H9 (cell line): ENCODE measurements at regions not wholly inside any gene's neighbourhood (a gene's known extent, or its start where the extent isn't known, plus 50 kb on each side); places are given as distances from the start of the nearest gene placed in this dataset.

Source experiments
- DNase-seq: peaks from one replicate; pipeline ENCODE4 v3.0.0-alpha.2; 2017
- H2AFZ ChIP-seq: one replicate; pipeline ENCODE4 v1.6.1; 2013; ENCODE audit warnings: mild to moderate bottlenecking, low read length, control low read depth, moderate library complexity
- H2AK5ac ChIP-seq: 2 replicates; pipeline ENCODE4 v1.6.1; 2013; ENCODE audit warnings: low read length, control low read depth, mixed read lengths; ENCODE audit not compliant: insufficient read length
- H2BK120ac ChIP-seq: one replicate; pipeline ENCODE4 v1.6.1; 2013; ENCODE audit warnings: low read depth, mild to moderate bottlenecking, low read length, control low read depth, inconsistent platforms; ENCODE audit not compliant: poor library complexity, severe bottlenecking
- H2BK12ac ChIP-seq: 2 replicates; pipeline ENCODE4 v1.6.1; 2013; ENCODE audit warnings: low read length, control low read depth, mixed read lengths, low read depth; ENCODE audit not compliant: insufficient read length
- H2BK15ac ChIP-seq: 2 replicates; pipeline ENCODE4 v1.6.1; 2013; ENCODE audit warnings: low read depth, low read length, control low read depth
- H2BK20ac ChIP-seq: one replicate; pipeline ENCODE4 v1.6.1; 2013; ENCODE audit warnings: low read depth, mild to moderate bottlenecking, low read length, control low read depth, inconsistent platforms; ENCODE audit not compliant: poor library complexity, severe bottlenecking
- H2BK5ac ChIP-seq: 2 replicates; pipeline ENCODE4 v1.6.1; 2013; ENCODE audit warnings: low read length, control low read depth, mixed read lengths; ENCODE audit not compliant: insufficient read length
- H3K14ac ChIP-seq: 2 replicates; pipeline ENCODE4 v1.6.1; 2013; ENCODE audit warnings: low read length, control low read depth; ENCODE audit not compliant: insufficient read depth
- H3K18ac ChIP-seq: 2 replicates; pipeline ENCODE4 v1.6.1; 2013; ENCODE audit warnings: low read depth, mild to moderate bottlenecking, mixed read lengths, low read length, control low read depth; ENCODE audit not compliant: insufficient read length
- H3K23ac ChIP-seq: 2 replicates; pipeline ENCODE4 v1.6.1; 2013; ENCODE audit warnings: low read length, control low read depth, mixed read lengths, low read depth; ENCODE audit not compliant: insufficient read length
- H3K23me2 ChIP-seq: 2 replicates; pipeline ENCODE4 v1.6.1; 2013; ENCODE audit warnings: low read depth, mild to moderate bottlenecking, mixed read lengths, low read length, control low read depth; ENCODE audit not compliant: insufficient read length, poor library complexity, severe bottlenecking
- H3K27ac ChIP-seq: 2 replicates; pipeline ENCODE4 v1.5.1; 2013; ENCODE audit warnings: low read length, control low read depth, mixed read lengths, low read depth; ENCODE audit not compliant: insufficient read length
- H3K27me3 ChIP-seq: 2 replicates; pipeline ENCODE4 v1.6.1; 2013; ENCODE audit warnings: low read length, control low read depth, inconsistent platforms; ENCODE audit not compliant: insufficient read depth
- H3K4ac ChIP-seq: 2 replicates; pipeline ENCODE4 v1.6.1; 2013; ENCODE audit warnings: low read depth, mild to moderate bottlenecking, control low read depth, inconsistent platforms, low read length, moderate library complexity
- H3K4me1 ChIP-seq: 2 replicates; pipeline ENCODE4 v1.6.1; 2013; ENCODE audit warnings: low read length, control low read depth, inconsistent platforms; ENCODE audit not compliant: insufficient read depth
- H3K4me2 ChIP-seq: 2 replicates; pipeline ENCODE4 v1.6.1; 2013; ENCODE audit warnings: low read length, control low read depth, mixed read lengths; ENCODE audit not compliant: insufficient read length, insufficient read depth
- H3K56ac ChIP-seq: 2 replicates; pipeline ENCODE4 v1.6.1; 2013; ENCODE audit warnings: low read depth, mild to moderate bottlenecking, mixed read lengths, low read length, control low read depth; ENCODE audit not compliant: insufficient read length
- H3K79me1 ChIP-seq: 2 replicates; pipeline ENCODE4 v1.6.1; 2013; ENCODE audit warnings: low read depth, mild to moderate bottlenecking, moderate library complexity, low read length, control low read depth, inconsistent platforms; ENCODE audit not compliant: insufficient read depth, poor library complexity, severe bottlenecking
- H3K79me2 ChIP-seq: 2 replicates; pipeline ENCODE4 v1.6.1; 2013; ENCODE audit warnings: low read length, control low read depth, inconsistent platforms; ENCODE audit not compliant: insufficient read depth
- H3K9ac ChIP-seq: 2 replicates; pipeline ENCODE4 v1.6.1; 2013; ENCODE audit warnings: low read length, control low read depth, mixed read lengths; ENCODE audit not compliant: insufficient read length; ENCODE audit errors: extremely low read depth
- H3K9me3 ChIP-seq: one replicate; pipeline ENCODE4 v1.6.1; 2013; ENCODE audit warnings: low read depth, low read length, inconsistent platforms; ENCODE audit not compliant: control insufficient read depth
- H3T11ph ChIP-seq: one replicate; pipeline ENCODE4 v1.6.1; 2013; ENCODE audit warnings: mild to moderate bottlenecking, low read length, control low read depth, inconsistent platforms
- H4K20me1 ChIP-seq: one replicate; pipeline ENCODE4 v1.6.1; 2013; ENCODE audit not compliant: control insufficient read depth, insufficient read length, insufficient read depth
- H4K5ac ChIP-seq: 2 replicates; pipeline ENCODE4 v1.6.1; 2013; ENCODE audit warnings: low read depth, mild to moderate bottlenecking, mixed read lengths, low read length, control low read depth; ENCODE audit not compliant: insufficient read length
- H4K8ac ChIP-seq: replicated peaks from 2 replicates; pipeline ENCODE4 v1.6.1; 2013; ENCODE audit warnings: low read length, control low read depth, mixed read lengths, low read depth; ENCODE audit not compliant: insufficient read length
- H4K91ac ChIP-seq: 2 replicates; pipeline ENCODE4 v1.6.1; 2013; ENCODE audit warnings: low read depth, mild to moderate bottlenecking, moderate library complexity, mixed read lengths, low read length, control low read depth; ENCODE audit not compliant: insufficient read length
- H3K27ac Mint-ChIP-seq, 3 experiments: 2 replicates in 2 of 3; 3 replicates in 1 of 3; pipeline ENCODE4 v1.8.0; 2020 to 2021; ENCODE audit warnings: mixed read lengths in 3 of 3, mild to moderate bottlenecking in 1 of 3, moderate library complexity in 1 of 3
- H3K27me3 Mint-ChIP-seq: 2 replicates; pipeline ENCODE4 v1.8.0; 2021; ENCODE audit warnings: low read depth, mild to moderate bottlenecking, moderate library complexity, mixed read lengths
- H3K36me3 Mint-ChIP-seq, 3 experiments: 2 replicates in 2 of 3; 3 replicates in 1 of 3; pipeline ENCODE4 v1.8.0; 2020 to 2021; ENCODE audit warnings: low read depth in 3 of 3, mixed read lengths in 3 of 3; ENCODE audit not compliant: insufficient read depth in 1 of 3
- H3K4me1 Mint-ChIP-seq, 2 experiments: 2 replicates each; pipeline ENCODE4 v1.8.0; 2020; ENCODE audit warnings: mixed read lengths in 2 of 2
- H3K4me3 Mint-ChIP-seq, 2 experiments: 2 replicates in 1 of 2; 3 replicates in 1 of 2; pipeline ENCODE4 v1.8.0; 2020 to 2021; ENCODE audit warnings: mild to moderate bottlenecking in 2 of 2, mixed read lengths in 2 of 2, moderate library complexity in 1 of 2
- H3K9me3 Mint-ChIP-seq, 2 experiments: 2 replicates in 1 of 2; 3 replicates in 1 of 2; pipeline ENCODE4 v1.8.0; 2020; ENCODE audit warnings: mild to moderate bottlenecking in 2 of 2, mixed read lengths in 2 of 2, moderate library complexity in 1 of 2
- CTCF ChIP-seq: fragments of 200-600 bp; sonication (generic); conservative IDR thresholded peaks from 3 replicates; pipeline ENCODE4 v1.8.0; 2021; ENCODE audit warnings: antibody characterized with exemption, mild to moderate bottlenecking
- WGBS: extraction: QIAGEN DNeasy Blood & Tissue Kit; methylation state at CpG from one replicate; pipeline ENCODE4 v1.1.7; 2013; ENCODE audit warnings: missing lambda C conversion rate, low lambda C conversion rate, mixed read lengths; ENCODE audit not compliant: insufficient read length; ENCODE audit errors: extremely low coverage; 5-methylcytosine and 5-hydroxymethylcytosine counted together

GRCh38 chr22:49355211-49355920 lies 472.3 kb downstream of the BRD1 start:
- H4K20me1 ChIP-seq, result no peaks in the 10 kb centered on the region
- DNase-seq, result no peak
- no peaks in the 10 kb centered on the region for H3K27me3 ChIP-seq
- no peaks in the 10 kb centered on the region for H3K4me1 ChIP-seq
- no peaks in the 10 kb centered on the region for H3K9me3 ChIP-seq
- TF ChIP-seq CTCF, result no peak
- no peak overlapping the region for H2BK12ac ChIP-seq
- no peak overlapping the region for H3K9ac ChIP-seq
- H3K4me2 ChIP-seq, result no peak overlapping the region
- H3K23ac ChIP-seq, result no peak overlapping the region
- H2BK5ac ChIP-seq, result no peak overlapping the region
- H3K9me3 Mint-ChIP-seq, result no peaks in the 10 kb centered on the region
- H3K23me2 ChIP-seq, result no peaks in the 10 kb centered on the region
- H3K56ac ChIP-seq, result no peak overlapping the region
- no CpG with 5 or more reads among the region's 18 CpGs for WGBS
- no peak overlapping the region for H4K8ac ChIP-seq
- no peak overlapping the region for H3K4me3 Mint-ChIP-seq
- no peak overlapping the region for H2BK20ac ChIP-seq
- no peak overlapping the region for H2AFZ ChIP-seq
- peaks cover 6 to 9% of the 10 kb centered on the region in 2 experiments; a peak in 3 of 4 replicates for H3K4me1 Mint-ChIP-seq
- peaks cover 7% of the 10 kb centered on the region for H3K27me3 Mint-ChIP-seq
- no peaks in the 10 kb centered on the region for H3K79me1 ChIP-seq
- no peak overlapping the region for H4K91ac ChIP-seq
- H3K79me2 ChIP-seq, result no peaks in the 10 kb centered on the region
- H3T11ph ChIP-seq, result no peak overlapping the region
- no peak overlapping the region for H3K4ac ChIP-seq
- H3K27ac ChIP-seq, result no peak overlapping the region
- H3K14ac ChIP-seq, result no peak overlapping the region
- H3K36me3 Mint-ChIP-seq, result no peaks in the 10 kb centered on the region; a peak in 1 of 7 replicates
- no peak overlapping the region for H2AK5ac ChIP-seq
- no peak overlapping the region for H3K18ac ChIP-seq
- H2BK15ac ChIP-seq, result no peak overlapping the region
- no peak overlapping the region for H4K5ac ChIP-seq
- H2BK120ac ChIP-seq, result no peak overlapping the region
- H3K27ac Mint-ChIP-seq, result no peak overlapping the region
